ENCODE measurements at regions not wholly inside any gene's neighbourhood (a gene's known extent, or its start where the extent isn't known, plus 50 kb on each side); places are given as distances from the start of the nearest gene placed in this dataset.

DNA sequence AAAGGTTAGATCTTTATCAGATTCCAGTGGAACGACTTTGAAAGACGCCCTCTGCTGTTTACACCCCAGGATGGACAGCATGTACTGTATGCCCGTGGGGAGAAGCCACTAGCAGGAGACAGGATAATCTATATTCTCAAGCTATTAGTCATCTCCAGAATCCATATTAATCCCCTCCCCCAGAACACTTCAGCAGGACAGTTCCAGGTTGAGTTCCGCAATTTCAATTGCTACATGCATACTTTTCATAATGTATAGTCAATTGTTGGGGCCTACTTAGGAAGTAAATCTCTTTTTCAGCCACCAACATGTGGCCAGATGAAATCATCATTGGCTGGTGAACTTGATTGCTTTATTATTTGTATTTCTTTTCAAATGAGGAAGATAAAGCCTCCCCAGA lies 313.1 kb upstream of the SMIM30 start:
- Histone ChIP-seq H3K9me3 (replicated peaks in 1 of 3) (no peaks in the 10 kb centered on the region), H3K4me1 (replicated peaks in 1 of 2) (no peaks in the 10 kb centered on the region), H3K4me3 (no peak overlapping the region), H3K27me3 (no peaks in the 10 kb centered on the region), H3K27ac (no peak overlapping the region), H3K36me3 (replicated peaks in 1 of 2) (no peaks in the 10 kb centered on the region)
- TF ChIP-seq POLR2A (IDR thresholded peaks at IDR 0.05) (no peak), CTCF (IDR thresholded peaks at IDR 0.05) (no peak)
- WGBS, 4 donors, result 56 to 64% (median 62%) methylated on average over 4 of the region's 4 CpGs
- intact Hi-C loops (cut with DNase I), result no loop called here
- DNase-seq, result no peak

- peaks cover 0 to 6% of the 10 kb centered on the region in 2 donors for H3K4me1 ChIP-seq (replicated peaks in 1 of 2)
- TF ChIP-seq POLR2A (IDR thresholded peaks at IDR 0.05) (no peak), CTCF (IDR thresholded peaks at IDR 0.05) (no peak)
- no peaks in the 10 kb centered on the region for H3K27me3 ChIP-seq
- peak overlapping the region in 2 of 5 donors; percentile 3 to 9 for H3K27ac ChIP-seq
- H3K9me3 ChIP-seq (replicated peaks in 1 of 3), result no peaks in the 10 kb centered on the region
- intact Hi-C loops (cut with DNase I), result no loop called here
- DNase-seq, result no peak
- H3K4me3 ChIP-seq, result no peak overlapping the region
- 34 to 38% (median 34%) methylated on average over 6 of the region's 6 CpGs for WGBS, 4 donors
- no peaks in the 10 kb centered on the region for H3K36me3 ChIP-seq (replicated peaks in 1 of 2)
These were observed 305.9 kb upstream of the SMIM30 start for GRCh38 chr7:113424185-113424817.

DNA sequence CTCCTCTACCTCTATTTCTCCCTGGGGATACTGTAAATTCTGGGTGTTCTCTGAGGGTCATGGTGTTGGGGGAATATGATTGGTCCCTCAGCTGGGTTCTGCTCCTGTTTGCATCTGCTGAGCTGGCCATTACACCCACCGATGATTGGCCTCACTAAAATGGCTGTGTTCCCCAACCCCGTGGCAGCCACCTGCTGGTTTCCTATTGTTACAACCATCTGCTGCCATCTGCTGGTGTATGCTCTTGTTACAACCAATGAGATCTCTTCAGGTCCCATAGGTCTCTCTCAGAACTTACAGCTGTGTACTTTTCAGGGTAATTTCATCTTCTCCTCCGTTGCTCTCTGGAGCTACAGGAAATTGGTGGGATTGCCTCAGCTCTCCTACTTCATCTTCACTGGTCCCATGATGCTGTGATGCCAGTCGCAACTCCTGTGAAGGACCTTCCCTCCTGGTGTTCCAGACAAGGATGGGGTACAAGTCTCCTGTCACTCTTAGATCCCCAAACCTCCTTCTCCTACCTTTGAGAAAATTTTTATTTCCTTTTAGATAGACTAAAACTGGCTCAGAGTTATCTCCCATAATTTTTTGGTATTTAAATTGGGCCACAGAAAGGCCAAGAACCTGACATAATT lies 303.5 kb upstream of the SMIM30 start:
- peak; percentile 82 to 94 (median 88) for DNase-seq
- Histone ChIP-seq H3K4me1 (replicated peaks in 1 of 2) (peaks cover 0 to 6% of the 10 kb centered on the region in 2 donors), H3K36me3 (replicated peaks in 1 of 2) (no peaks in the 10 kb centered on the region), H3K27me3 (no peaks in the 10 kb centered on the region), H3K4me3 (no peak overlapping the region), H3K9me3 (replicated peaks in 1 of 3) (no peaks in the 10 kb centered on the region), H3K27ac (no peak overlapping the region)
- TF ChIP-seq POLR2A (IDR thresholded peaks at IDR 0.05) (no peak), CTCF (IDR thresholded peaks at IDR 0.05) (peak; percentile 65 to 95 (median 88))
- intact Hi-C loops (cut with DNase I), result no loop called here
- WGBS, 4 donors, result 26 to 31% (median 29%) methylated on average over 4 of the region's 4 CpGs

- no peak overlapping the region for H3K27ac ChIP-seq
- H3K4me3 ChIP-seq, result no peak overlapping the region
- no peaks in the 10 kb centered on the region for H3K36me3 ChIP-seq (replicated peaks in 1 of 2)
- no peak for TF ChIP-seq CTCF (IDR thresholded peaks at IDR 0.05)
- TF ChIP-seq POLR2A (IDR thresholded peaks at IDR 0.05), result no peak
- 22 to 44% (median 35%) methylated on average over 1 of the region's 1 CpG for WGBS, 4 donors
- H3K27me3 ChIP-seq, result no peaks in the 10 kb centered on the region
- no peak for DNase-seq
- intact Hi-C loops (cut with DNase I), result loop anchor here in 1 of 2 donors (10.0 kb wide), 1 partner anchor 410 kb away; no protein-coding TSS in a partner anchor
- H3K4me1 ChIP-seq (replicated peaks in 1 of 2), result no peaks in the 10 kb centered on the region
- H3K9me3 ChIP-seq (replicated peaks in 1 of 3), result no peaks in the 10 kb centered on the region
These were observed 296.2 kb upstream of the SMIM30 start for GRCh38 chr7:113414401-113415035.
